ENCODE measurements at regions not wholly inside any gene's neighbourhood (a gene's known extent, or its start where the extent isn't known, plus 50 kb on each side); places are given as distances from the start of the nearest gene placed in this dataset.

DNA sequence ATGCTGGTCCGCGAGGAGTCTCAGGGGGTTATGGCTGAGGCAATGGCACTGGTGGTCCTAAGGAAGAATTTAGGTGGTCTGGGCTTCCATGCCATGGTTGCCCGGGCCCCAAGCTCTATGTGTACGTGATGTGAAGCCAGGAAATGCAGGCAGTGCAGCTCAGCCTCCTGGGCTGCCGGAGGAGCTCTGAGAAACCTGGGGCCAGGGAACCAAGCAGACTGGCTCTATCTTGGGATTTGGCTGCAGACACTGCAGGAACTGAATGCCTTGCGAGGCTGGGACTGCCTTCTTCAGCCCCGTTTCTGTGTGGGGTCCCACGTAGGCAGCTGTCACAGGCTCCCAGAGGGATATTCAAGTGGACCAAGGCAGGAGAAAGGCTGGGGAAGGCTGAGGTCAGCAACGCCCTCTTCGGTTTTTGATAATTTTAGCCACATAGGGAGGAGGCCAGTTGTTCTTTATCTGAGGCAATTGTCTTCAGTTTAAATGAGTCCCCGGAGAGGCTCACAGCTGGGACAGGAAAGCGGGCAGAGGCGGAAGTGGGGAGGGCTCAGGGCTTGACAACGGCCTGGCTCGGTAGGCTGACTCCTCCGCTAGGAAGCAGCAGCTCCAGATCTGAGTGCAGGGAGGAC lies 77.7 kb downstream of the RHOB start:
- H3K27me3 Mint-ChIP-seq (ENCODE audit: low read depth in 2 of 2), result no peaks in the 10 kb centered on the region
- peak overlapping the region; percentile 14 to 16 for H3K27ac Mint-ChIP-seq
- no peaks in the 10 kb centered on the region for H3K36me3 Mint-ChIP-seq
- DNase-seq (no peak), ATAC-seq (peak in 1 of 3 donors; percentile 46)
- intact Hi-C loops (cut with micrococcal nuclease), result no loop called here
- H3K4me1 Mint-ChIP-seq, result peaks cover 0 to 5% of the 10 kb centered on the region in 2 donors
- TF ChIP-seq, protein P1, sequence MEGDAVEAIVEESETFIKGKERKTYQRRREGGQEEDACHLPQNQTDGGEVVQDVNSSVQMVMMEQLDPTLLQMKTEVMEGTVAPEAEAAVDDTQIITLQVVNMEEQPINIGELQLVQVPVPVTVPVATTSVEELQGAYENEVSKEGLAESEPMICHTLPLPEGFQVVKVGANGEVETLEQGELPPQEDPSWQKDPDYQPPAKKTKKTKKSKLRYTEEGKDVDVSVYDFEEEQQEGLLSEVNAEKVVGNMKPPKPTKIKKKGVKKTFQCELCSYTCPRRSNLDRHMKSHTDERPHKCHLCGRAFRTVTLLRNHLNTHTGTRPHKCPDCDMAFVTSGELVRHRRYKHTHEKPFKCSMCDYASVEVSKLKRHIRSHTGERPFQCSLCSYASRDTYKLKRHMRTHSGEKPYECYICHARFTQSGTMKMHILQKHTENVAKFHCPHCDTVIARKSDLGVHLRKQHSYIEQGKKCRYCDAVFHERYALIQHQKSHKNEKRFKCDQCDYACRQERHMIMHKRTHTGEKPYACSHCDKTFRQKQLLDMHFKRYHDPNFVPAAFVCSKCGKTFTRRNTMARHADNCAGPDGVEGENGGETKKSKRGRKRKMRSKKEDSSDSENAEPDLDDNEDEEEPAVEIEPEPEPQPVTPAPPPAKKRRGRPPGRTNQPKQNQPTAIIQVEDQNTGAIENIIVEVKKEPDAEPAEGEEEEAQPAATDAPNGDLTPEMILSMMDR (IDR thresholded peaks at IDR 0.05), result no peak
- no peaks in the 10 kb centered on the region for H3K36me3 ChIP-seq (ENCODE audit: control insufficient read depth, insufficient read depth, low read length)
- H3K4me1 ChIP-seq (ENCODE audit: control insufficient read depth, insufficient read depth, low read length), result peaks cover 9% of the 10 kb centered on the region
- no peak overlapping the region for H3K27ac ChIP-seq (ENCODE audit: low read length)
- H3K4me3 ChIP-seq (ENCODE audit: low read length), result no peak overlapping the region
- no peaks in the 10 kb centered on the region for H3K9me3 Mint-ChIP-seq
- H3K27me3 ChIP-seq (ENCODE audit: control insufficient read depth, insufficient read depth, low read length), result no peaks in the 10 kb centered on the region
- no peaks in the 10 kb centered on the region for H3K9me3 ChIP-seq (ENCODE audit: control insufficient read depth, insufficient read depth, low read length)
- no peak overlapping the region for H3K4me3 Mint-ChIP-seq
- 64% methylated on average over 16 of the region's 16 CpGs for WGBS (ENCODE audit: insufficient coverage)

DNA sequence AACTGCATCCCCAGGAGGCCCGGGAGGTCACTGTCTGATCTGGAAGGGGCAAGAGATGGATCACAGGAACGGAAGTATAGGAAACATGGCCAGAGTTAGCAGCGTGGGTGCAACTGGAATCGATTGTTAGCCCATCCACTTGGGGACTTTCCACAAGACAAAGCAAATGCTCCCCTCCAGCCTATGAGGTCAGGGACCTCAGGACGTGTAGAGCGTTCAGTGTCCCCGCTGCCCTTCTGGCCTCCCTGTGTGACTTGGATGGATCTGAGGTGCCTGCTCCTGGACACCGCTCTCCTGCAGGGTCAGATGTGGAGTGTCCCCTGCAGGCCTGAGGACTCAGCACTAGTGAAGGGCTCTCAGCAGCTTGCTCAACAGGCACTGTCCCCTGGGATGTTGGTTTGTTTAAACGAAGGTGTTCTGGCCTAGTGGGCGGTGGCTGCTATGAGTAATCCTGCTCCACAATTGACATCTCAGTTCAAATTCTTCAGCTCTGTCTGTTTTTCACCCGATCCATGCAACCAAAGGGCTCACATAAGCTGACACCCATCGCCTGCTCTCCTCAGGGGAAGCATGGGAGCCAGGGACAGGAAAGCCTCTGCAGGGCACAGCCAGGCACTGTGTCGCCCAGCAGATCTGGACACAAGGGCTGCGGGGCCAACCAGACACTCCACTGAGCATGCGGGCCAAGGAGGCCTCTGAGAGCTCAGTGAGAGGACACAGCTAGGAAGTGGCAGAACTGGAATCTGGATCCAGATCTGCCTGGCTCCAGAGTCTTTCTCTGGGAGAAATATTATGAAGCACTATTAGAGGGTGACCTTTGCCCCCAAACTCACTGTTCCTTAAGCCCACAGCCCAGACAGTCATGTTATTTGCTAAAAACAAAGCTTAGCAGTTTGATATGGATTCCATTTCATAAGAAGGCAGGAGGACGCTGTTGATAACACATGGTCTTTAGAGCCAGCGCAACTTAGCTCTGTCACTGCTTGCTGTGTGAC lies 78.5 kb downstream of the RHOB start:
- Mint-ChIP-seq H3K27me3 (ENCODE audit: low read depth in 2 of 2) (no peaks in the 10 kb centered on the region), H3K4me1 (peaks cover 0 to 5% of the 10 kb centered on the region in 2 donors), H3K9me3 (no peaks in the 10 kb centered on the region), H3K36me3 (no peaks in the 10 kb centered on the region), H3K4me3 (no peak overlapping the region), H3K27ac (peak overlapping the region in 1 of 2 donors; percentile 14)
- no peaks in the 10 kb centered on the region for H3K9me3 ChIP-seq (ENCODE audit: control insufficient read depth, insufficient read depth, low read length)
- no peak overlapping the region for H3K4me3 ChIP-seq (ENCODE audit: low read length)
- TF ChIP-seq, protein P1 (IDR thresholded peaks at IDR 0.05), result no peak
- ATAC-seq (no peak), DNase-seq (no peak)
- H3K36me3 ChIP-seq (ENCODE audit: control insufficient read depth, insufficient read depth, low read length), result no peaks in the 10 kb centered on the region
- H3K27me3 ChIP-seq (ENCODE audit: control insufficient read depth, insufficient read depth, low read length), result no peaks in the 10 kb centered on the region
- no peak overlapping the region for H3K27ac ChIP-seq (ENCODE audit: low read length)
- 75% methylated on average over 17 of the region's 17 CpGs for WGBS (ENCODE audit: insufficient coverage)
- peaks cover 9% of the 10 kb centered on the region for H3K4me1 ChIP-seq (ENCODE audit: control insufficient read depth, insufficient read depth, low read length)
- intact Hi-C loops (cut with micrococcal nuclease), result no loop called here

DNA sequence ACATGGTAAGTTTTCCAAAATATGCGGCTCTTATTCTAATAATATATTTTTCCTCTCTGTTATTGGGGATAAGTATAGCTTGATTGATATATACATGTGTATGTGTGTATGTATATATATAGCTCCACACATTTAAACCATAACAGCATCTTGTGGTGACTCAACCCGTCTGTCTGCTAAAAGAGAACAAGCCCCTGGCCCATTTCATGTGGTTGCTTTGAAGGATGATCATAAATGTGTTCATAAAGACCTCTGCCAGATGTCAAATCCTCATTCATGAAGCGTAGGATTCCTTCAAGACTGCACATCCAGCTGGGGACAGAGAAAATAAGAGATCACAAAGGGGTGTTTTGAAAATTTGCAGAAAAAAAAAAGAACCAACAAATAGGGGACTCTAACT lies 79.3 kb downstream of the RHOB start:
- Mint-ChIP-seq H3K27ac (no peak overlapping the region), H3K36me3 (no peaks in the 10 kb centered on the region), H3K9me3 (no peaks in the 10 kb centered on the region), H3K27me3 (ENCODE audit: low read depth in 2 of 2) (no peaks in the 10 kb centered on the region), H3K4me1 (peaks cover 0 to 5% of the 10 kb centered on the region in 2 donors), H3K4me3 (no peak overlapping the region)
- Histone ChIP-seq H3K27me3 (ENCODE audit: control insufficient read depth, insufficient read depth, low read length) (no peaks in the 10 kb centered on the region), H3K4me1 (ENCODE audit: control insufficient read depth, insufficient read depth, low read length) (peaks cover 9% of the 10 kb centered on the region), H3K9me3 (ENCODE audit: control insufficient read depth, insufficient read depth, low read length) (no peaks in the 10 kb centered on the region), H3K36me3 (ENCODE audit: control insufficient read depth, insufficient read depth, low read length) (no peaks in the 10 kb centered on the region), H3K4me3 (ENCODE audit: low read length) (no peak overlapping the region), H3K27ac (ENCODE audit: low read length) (no peak overlapping the region)
- WGBS (ENCODE audit: insufficient coverage), result 63% methylated on average over 1 of the region's 3 CpGs
- TF ChIP-seq, protein P1 (IDR thresholded peaks at IDR 0.05), result no peak
- DNase-seq (no peak), ATAC-seq (no peak)
- intact Hi-C loops (cut with micrococcal nuclease), result no loop called here
